Nucleus accumbens (tissue), 56 donors: ENCODE measurements at regions not wholly inside any gene's neighbourhood (a gene's known extent, or its start where the extent isn't known, plus 50 kb on each side); places are given as distances from the start of the nearest gene placed in this dataset.
"Not testable (repeated sequence)": the region's sequence is repeated elsewhere in the genome, so short reads cannot be mapped to it uniquely, and the experiment has no call there.

Source experiments
- DNase-seq, 56 donors: peaks; one replicate each; lab custom pipeline; 2025; lab: John Stamatoyannopoulos, UW

DNA sequence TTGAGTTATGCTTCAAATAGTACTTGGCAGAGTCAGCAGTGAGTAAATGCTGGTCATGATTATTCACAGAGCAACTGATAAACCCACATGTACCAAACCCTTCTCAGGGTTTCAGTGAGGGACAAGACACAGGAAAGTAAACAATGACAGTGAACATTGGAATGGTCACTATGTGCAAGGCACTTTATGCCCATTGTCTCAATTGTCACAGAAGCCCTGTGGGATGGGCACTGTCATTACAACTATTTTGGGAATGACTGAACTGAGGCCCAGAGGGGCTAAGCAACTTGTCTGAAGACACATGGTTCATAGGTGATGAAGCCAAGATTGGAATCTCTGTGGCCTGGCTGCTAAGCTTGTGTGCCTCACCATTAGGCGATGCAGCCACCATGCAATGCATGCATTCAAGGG lies 238.5 kb downstream of the RBM19 start:
- DNase-seq = no peak

DNA sequence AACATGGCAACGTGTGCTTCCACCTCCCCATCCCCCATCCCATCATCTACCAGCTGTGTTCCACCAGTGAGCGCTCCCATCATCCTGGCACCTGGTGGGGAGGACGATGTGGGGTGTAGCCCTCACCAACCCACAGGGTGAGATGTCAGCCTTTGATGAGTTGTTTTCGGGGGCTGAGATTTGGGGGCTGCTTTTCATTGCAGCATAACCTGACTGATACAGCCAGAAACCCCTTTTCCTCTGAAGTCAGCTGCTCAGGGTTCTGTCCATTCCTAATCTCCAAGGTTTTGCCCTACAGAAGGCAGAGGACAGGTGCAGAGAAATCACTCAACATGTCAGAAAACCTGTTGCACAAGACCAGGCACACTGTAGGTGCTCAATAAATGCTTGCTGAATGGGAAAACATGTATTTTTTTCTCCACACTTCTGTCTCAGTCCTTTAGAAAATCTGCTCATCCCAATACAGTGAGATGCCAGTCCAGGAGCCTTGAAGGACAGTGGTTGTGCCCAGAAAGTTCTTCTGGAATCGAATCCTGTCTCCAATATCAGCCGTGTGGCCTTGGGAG lies 239.8 kb downstream of the RBM19 start:
- no peak for DNase-seq

DNA sequence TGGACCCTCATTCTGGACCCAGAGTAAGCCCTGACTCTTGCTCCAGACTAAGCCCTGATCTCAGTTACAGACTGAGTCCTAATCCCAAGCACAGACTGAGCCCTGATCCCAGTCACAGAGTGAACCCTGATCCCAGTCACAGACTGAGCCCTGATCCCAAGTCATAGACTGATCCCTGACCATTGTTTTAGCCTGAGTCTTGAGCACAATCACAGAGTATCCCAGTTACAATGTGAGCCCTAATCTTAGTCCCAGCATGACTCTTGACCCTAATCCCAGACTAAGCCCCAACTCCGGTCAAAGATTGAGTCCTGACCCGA lies 240.6 kb downstream of the RBM19 start:
- no peak for DNase-seq

DNA sequence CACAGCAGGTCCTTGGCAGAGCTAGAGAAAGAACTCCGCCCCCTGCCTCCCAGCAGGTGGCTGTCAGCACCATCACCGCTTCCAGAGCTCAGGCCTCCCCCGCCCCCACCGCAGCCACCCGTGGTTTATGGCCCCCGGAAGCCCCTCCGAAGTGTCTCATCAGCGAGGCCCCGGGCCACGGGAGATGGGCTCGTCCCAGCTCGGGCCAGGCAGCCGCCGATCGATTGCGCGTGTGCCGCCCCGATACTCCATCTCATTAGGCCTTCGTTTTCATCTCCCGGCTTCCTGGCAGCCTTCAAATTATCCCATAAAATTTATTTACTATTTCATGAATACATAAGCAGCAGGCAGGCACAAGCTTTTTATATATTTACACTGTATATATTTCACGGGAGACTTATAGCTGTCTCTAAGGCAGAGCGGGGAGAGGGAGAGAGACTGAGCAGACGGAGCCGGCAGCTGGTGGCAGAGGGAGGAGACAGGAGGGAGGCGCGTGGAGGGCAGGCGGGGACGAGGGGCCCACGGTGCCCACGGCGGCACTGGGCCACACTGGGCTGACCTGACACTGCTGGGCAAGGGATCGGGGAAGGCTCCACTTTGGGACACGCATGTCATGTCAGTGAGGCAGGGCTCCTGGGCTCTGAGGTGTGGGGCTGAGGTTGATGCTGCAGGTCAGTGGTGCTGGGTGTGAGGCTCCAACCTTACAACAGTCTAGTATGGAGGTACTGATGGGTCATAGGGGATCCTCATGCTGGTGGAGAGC lies 241.2 kb downstream of the RBM19 start:
- no peak for DNase-seq

DNA sequence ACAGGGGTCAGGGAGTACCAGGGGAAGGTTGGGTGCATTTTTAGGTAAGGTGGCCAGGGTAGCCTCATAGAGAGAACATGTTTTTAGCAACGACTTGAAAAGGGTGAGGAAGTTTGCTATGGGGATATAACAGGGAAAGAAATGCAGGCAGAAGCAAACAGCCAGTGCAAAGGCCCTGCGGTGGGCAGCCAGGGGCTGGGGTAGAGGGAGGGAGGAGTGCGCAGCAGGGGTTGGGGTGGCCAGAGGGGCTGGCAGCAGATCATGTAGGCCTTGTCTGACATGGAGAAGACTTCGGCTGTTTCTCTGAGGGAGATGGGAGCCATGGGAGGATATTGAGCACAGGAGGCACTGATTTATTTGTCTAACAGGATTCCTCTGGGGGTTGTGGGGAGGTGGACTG lies 242.5 kb downstream of the RBM19 start:
- no peak for DNase-seq

DNA sequence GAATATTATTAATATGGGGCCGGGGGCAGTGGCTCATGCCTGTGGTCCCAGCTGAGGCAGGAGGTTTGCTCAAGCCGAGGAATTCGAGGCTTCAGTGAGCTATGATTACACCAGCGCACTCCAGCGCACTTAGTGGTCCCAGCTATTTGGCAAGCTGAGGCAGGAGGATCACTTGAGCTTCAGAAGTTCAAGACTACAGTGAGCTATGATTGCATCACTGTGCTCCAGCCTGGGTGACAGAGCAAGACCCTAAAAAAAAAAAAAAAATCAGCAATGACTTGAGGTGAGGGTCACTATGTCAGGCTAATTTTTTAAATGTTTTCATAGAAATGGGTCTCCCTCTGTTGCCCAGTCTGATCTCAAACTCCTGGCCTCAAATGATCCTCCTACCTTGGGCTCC lies 243.4 kb downstream of the RBM19 start:
- no peak for DNase-seq

DNA sequence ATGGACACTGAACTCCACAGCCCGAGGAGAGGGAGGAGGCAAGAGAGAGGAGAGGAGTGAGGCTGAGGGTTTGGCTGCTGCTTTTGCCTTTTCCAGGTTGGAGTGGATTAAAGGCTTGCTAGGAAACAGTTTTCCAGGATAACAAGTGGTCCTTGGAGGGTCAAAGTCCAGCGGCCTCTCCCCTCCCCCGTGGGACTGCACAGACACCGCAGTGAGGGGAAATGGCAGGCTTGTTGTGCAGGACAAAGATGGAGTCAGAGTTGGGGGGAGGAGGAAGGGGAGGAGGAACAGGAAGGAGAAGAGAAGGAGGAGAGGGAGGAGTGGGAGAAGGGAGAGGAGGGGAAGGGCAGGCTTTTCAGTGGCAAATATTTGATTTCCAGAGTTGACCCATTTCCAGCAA lies 245.5 kb downstream of the RBM19 start:
- no peak for DNase-seq

DNA sequence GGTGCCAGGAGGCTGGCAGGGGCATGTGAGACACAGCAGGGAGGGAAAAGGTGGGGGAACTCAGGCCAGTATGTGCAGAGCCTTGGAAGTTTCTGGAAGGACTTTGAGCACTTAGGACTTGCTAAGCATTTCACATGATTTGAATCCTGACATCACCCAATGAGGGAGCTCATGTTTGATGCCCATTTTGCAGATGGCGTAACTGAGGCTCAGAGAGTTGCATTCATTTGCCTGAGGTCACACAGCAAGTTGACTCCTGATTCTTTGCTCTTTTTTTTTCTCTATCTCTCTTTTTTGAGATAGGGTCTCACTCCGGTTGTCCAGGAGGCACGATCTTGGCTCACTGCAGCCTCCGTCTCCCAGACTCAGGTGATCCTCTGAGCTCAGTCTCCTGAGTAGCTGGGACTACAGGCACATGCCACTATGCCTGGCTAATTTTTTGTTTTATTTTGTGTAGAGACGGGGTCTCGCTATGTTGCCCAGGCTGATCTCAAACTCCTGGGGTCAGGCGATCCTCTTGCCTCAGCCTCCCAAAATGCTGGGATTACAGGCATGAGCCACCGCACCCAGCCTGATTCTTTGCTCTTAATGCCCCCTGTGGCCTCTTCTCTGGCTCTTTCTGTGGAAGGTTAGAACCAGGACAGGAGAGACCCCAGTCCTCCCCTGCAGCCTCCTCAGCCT lies 246.1 kb downstream of the RBM19 start:
- DNase-seq = no peak

DNA sequence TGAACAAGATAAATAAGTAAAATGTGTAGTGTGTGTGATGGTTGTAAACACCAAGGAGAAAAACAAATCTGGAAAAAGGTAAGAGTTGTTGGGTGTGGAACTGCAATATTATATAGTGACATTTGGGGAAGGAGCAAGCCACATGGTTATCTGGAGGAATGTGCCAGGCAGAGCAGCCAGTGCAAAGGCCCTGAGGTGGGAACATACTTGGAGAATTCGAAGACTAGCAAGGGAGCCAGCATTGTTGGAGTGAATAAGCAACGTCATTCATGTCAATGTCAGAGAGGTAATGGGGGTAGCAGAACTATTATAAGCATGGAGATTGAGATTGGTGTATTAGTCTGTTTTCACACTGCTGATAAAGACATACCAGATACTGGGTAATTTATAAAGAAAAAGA lies 241.5 kb upstream of the LHX5 start:
- DNase-seq = no peak

DNA sequence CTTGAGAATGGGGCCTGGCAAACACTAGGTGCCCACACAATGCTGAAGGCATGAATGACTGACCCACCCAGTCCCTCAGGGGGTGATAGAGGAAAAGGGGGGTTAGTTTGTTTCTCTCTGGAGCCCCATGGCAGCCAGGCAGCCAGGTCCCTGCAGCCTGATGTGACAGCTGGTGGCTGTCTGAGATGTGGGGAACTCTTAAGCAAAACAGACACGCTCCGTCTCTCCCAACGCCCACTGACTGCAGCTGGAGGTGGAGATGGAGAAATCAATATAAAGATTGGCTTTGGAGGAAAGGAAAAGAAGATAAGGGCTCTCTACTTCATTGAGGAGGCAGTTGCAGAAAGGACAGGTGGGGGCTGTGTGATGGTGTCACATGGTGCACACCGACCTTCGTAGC lies 240.8 kb upstream of the LHX5 start:
- no peak for DNase-seq

DNA sequence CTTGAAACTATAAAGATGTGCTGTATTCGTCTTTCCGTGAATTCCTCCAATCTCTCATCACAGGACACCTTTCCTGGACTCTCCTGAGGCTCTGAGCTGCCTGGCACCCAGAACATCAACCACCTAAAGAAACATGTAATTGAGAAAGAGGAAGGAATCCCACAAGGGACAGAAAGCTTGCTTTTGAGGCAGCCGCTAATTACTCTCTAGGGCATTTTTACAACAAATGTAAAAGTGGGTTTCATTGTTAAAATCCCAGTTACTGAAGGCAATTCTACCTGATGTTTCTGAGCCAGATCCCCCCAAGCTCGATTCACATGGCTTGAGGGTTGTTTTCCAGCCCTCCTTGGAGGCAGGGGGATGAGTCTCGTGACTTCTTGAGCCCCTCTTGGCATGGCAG lies 238.5 kb upstream of the LHX5 start:
- no peak for DNase-seq

DNA sequence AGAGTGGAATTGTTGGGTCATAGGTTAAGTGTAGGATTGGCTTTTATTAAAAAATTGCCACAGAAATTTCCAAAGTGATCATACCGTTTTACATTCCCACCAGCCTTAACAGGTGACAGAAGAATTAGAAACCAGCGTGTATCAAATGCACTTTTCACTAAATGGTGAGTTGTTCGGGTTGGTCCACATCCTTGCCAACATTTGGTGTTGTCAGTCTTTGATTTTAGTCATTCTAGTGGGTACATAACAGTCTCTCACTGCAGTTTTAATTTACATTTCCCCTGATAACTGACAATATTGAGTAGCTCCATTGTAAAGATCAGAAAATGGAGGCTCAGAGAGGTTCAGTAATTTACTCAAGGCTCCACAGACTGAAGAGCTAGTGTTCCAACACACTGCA lies 237.8 kb upstream of the LHX5 start:
- DNase-seq = no peak

DNA sequence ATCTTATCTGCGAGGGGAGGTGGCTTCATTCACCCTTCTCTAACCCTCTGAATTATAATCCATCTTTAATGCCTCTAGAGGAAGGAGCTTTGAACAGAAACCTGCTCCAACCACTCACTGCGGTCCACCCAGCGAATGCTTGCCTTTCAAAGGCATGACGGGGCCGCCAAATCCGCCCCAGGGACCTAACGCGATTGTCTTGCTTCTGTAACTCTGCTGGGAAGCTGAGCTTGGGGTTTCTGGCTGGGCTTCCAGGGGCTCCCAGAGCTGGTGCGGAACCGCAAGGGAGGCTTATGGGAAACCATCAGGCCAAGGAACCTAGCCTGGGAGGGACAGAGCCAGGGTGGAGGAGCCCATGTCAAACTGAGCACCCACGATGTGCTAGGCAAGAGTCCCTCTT lies 231.2 kb upstream of the LHX5 start:
- no peak for DNase-seq

DNA sequence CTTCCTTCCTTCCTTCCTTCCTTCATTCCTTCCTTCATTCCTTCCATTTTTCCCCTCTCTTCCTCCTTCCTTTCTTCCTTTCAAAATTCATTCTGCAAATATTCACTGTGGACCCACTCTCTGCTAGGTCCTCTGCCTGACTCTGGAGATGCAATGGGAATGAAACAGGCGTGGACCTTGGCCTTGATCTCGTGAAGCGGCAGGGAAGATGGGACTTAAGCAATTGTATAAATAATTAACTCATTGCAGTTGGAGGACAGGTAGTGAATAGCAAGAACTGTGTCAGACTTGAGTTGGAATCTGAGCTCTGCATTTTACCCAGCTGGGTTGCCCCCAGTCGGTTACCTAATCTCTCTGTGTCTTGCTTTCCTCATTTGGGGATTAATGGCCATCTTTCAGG lies 230.6 kb upstream of the LHX5 start:
- no peak for DNase-seq

DNA sequence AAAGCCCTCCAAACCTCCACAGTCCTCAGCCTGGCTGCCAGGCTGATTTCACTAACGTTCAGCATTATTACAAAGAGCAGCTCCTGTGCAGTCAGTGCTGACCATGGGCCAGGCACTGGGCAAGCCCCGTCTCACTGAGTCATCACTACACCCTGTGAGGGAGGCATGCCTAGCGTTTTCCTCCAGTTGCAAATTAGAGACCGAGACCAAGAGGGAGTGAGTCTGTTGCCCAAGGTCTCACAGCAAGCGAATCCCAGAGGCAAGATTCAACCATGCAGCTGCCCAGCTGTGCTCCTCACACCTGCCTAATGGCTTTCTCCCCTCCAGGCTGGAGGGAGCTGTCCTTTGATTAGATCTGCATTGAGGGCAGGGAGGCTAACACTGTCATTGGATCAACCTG lies 229.3 kb upstream of the LHX5 start:
- DNase-seq = no peak

DNA sequence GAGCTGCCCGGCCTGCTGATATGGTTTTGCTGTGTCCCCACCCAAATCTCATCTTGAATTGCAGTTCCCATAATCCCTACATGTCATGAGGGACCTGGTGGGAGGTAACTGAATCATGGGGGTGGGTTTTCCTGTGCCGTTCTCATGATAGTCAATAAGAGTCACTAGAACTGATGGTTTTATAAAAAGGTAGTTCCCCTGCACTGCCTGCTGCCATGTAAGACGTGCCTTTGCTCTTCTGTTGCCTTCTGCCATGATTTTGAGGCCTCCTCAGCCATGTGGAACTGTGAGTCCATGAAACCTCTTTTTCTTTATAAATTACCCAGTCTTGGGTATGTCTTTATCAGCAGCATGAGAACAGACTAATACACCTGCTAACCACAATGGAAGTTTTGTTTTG lies 228.3 kb upstream of the LHX5 start:
- not testable (repeated sequence) for DNase-seq

DNA sequence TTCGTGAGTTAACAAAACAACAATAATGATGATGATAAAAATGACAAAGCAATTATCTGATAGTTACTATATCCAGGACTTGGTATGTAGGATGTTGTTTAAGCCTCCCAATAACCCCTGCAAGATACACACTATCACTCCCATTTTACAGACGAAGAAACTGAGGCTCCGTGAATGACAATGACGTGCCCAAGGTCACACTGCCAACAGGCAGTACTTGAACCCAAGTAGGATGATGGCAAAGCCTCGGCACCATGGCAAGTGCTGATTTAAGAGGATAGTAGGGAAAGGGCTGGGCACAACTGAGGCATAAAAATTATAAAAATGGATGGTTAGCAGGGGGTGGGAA lies 226.8 kb upstream of the LHX5 start:
- DNase-seq = no peak

DNA sequence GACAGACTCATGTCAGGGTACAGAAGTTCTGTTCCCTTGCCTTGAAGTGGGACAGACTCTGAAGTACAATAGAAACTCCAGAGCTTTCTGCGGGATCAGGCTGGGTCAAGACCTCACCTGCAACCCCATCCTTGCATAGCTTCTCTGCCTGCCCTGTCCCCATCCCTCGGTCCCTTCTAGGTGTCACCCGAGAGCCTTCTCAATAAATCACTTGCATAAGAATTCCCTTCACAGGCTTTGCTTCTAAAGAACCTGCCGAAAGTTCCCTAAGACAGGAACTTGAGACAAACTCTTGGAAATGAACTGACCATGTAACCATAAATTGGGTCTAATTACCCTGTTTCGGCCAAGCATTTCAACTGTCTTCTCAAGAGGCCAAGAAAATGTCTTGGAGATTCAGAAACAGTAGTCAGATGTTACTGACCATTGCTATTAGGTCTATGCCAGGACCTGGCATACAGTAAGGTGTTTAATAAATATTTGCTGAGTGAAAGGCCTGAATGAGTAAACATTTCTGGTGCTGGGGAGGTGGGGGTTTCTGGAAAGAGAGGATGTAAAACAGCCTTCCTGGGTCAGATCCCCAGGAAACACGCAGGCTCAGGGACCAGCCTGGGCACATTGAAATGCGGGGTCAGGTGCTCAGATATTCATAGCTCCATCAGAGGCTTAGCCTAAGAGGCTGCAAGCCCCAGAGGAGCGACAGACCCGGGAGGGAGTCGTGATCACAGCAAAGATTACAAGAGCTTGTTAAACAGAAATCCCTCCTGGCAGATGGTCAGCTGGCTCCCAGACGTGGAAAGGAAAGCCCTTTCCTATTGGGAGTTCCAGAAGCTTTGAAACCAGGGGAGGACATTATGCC lies 226.2 kb upstream of the LHX5 start:
- DNase-seq = no peak

DNA sequence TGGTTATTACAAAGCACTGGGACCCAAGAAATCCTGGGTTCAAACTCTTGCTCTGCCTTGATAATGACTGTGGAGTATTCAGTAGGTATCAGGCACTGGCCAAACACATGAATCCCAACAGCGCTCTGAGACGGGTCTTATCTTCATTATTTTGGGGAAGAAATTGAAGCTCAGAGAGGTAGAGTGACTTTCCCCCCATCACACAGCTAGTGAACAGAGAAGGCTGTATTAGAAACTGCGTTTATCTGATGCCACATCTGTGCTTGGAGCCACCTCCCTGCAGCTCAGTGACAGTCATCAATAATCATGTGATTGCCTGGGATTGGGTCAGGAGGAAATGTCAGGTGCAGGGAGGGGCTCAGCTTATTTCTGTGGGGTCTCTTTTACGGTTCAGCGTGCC lies 225.4 kb upstream of the LHX5 start:
- no peak for DNase-seq

DNA sequence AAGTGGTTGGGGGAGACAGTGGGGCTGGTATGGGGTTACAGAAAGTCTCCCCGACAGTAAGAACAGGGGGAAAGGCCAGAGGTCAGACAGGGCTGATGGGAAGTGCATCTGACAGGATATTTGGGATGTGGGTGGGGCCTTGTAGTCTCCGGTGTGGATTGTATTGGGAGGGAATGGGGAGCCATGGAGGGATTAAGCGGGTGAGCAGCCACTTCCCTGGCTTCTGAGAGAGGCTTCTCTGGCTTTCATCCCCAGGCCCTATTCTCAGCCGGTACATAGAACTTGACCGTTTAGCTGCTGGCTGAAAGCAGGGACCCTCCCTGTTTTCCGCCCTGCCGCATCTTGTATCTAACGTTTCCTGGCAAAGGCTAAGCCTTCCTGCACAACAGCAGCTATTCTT lies 222.0 kb upstream of the LHX5 start:
- DNase-seq = no peak

DNA sequence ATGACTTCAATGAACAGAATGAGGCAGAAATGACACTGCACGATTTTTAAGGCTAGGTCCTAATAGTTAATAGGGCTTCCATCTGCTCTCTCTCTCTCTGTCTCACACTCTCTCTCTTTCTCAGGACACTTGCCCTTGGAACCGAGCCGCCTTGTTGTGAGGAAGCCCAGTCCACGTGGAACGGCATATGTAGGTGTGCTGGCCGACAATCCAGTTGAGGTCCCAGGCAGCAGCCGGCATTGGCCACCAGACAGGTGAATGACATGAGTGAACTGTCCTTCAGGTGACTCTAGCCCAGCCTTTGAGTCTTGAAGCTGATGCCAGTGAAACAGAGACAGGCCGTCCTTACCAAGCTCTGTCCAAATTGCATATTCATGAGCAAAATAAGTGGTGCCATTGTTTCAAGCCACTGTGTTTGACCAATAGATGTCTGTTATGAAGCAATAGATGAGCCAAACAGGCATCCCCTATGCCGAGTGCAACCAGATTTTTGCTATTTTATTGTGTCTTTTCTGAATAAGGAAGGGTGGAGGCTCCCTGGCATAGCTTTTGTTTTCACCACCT lies 217.5 kb upstream of the LHX5 start:
- DNase-seq = peak in 3 of 56 donors; percentile 2 to 20 (median 6)
